MM.1S (cell line): ENCODE measurements at regions not wholly inside any gene's neighbourhood (a gene's known extent, or its start where the extent isn't known, plus 50 kb on each side); places are given as distances from the start of the nearest gene placed in this dataset.

Experiments used
- DNase-seq: peaks from one replicate; pipeline ENCODE4 v3.0.0-alpha.2; 2015
- H2AFZ ChIP-seq: fragments of 300-600 bp; sonication (generic); 2 replicates; pipeline ENCODE4 v1.6.0; 2016; ENCODE audit warnings: antibody characterized with exemption, low read length
- H3F3A ChIP-seq: fragments of 300-600 bp; sonication (generic); 2 replicates; pipeline ENCODE4 v1.6.1; 2016; ENCODE audit warnings: mild to moderate bottlenecking, antibody characterized with exemption, low read length, moderate library complexity, mixed read lengths; ENCODE audit not compliant: insufficient read depth
- H3K27ac ChIP-seq: fragments of 300-600 bp; sonication (generic); 2 replicates; pipeline ENCODE4 v1.5.1; 2016; ENCODE audit warnings: mild to moderate bottlenecking, low read length
- H3K27me3 ChIP-seq: fragments of 300-600 bp; sonication (generic); replicated peaks from 2 replicates; pipeline ENCODE4 v1.6.0; 2016; ENCODE audit warnings: low read length; ENCODE audit not compliant: insufficient read depth
- H3K36me3 ChIP-seq: fragments of 300-600 bp; sonication (generic); replicated peaks from 2 replicates; pipeline ENCODE4 v1.6.1; 2016; ENCODE audit warnings: mild to moderate bottlenecking, low read length, mixed read lengths; ENCODE audit not compliant: insufficient read depth
- H3K4me1 ChIP-seq: fragments of 300-600 bp; sonication (generic); 2 replicates; pipeline ENCODE4 v1.6.1; 2016; ENCODE audit warnings: low read length, mixed read lengths
- H3K4me2 ChIP-seq: fragments of 300-600 bp; sonication (generic); 2 replicates; pipeline ENCODE4 v1.6.0; 2016; ENCODE audit warnings: low read depth, low read length
- H3K4me3 ChIP-seq: fragments of 300-600 bp; sonication (generic); 2 replicates; pipeline ENCODE4 v1.5.1; 2016; ENCODE audit warnings: low read length, mixed read lengths
- H3K79me2 ChIP-seq: fragments of 300-600 bp; sonication (generic); 2 replicates; pipeline ENCODE4 v1.6.1; 2016; ENCODE audit warnings: mixed run types, low read length, mixed read lengths
- H3K9ac ChIP-seq: fragments of 300-600 bp; sonication (generic); 2 replicates; pipeline ENCODE4 v1.6.1; 2016; ENCODE audit warnings: low read length, mixed read lengths
- H3K9me2 ChIP-seq: fragments of 300-600 bp; sonication (generic); replicated peaks from 2 replicates; pipeline ENCODE4 v1.6.1; 2016; ENCODE audit warnings: mild to moderate bottlenecking, low read length, mixed read lengths; ENCODE audit not compliant: insufficient read depth
- H3K9me3 ChIP-seq: fragments of 300-600 bp; sonication (generic); replicated peaks from 2 replicates; pipeline ENCODE4 v1.6.1; 2016; ENCODE audit warnings: mild to moderate bottlenecking, low read length, mixed read lengths; ENCODE audit not compliant: insufficient read depth
- H4K20me1 ChIP-seq: fragments of 300-600 bp; sonication (generic); 2 replicates; pipeline ENCODE4 v1.6.1; 2016; ENCODE audit warnings: mild to moderate bottlenecking, low read length, moderate library complexity, mixed read lengths; ENCODE audit not compliant: insufficient read depth
- EZH2 ChIP-seq: fragments of 300-600 bp; sonication (generic); optimal IDR thresholded peaks from 2 replicates; pipeline ENCODE3; 2017; ENCODE audit warnings: low read depth, mild to moderate bottlenecking, antibody characterized with exemption, low read length, mixed read lengths
- EZH2phosphoT487 ChIP-seq: fragments of 300-600 bp; sonication (generic); IDR thresholded peaks from 2 replicates; pipeline ENCODE4 v1.6.1; 2018; ENCODE audit warnings: antibody characterized with exemption, low read length
- TF ChIP-seq, protein P1 (sequence below): fragments of 300-600 bp; sonication (generic); IDR thresholded peaks from 2 replicates; pipeline ENCODE4 v1.5.1; 2016; ENCODE audit warnings: antibody characterized with exemption, low read length, mixed read lengths

DNA sequence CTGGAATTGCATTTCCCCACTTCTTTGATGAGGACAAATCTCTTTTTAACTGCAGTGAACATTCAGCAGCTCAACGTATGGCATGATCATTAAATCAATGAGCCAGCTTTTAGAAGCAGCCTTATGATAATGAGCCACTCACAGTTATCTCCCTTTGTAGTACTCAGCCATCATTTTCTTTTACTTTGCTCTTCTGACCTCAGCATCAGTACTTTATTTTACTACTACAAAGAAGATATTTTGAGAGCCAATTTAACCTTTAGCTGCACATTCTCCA lies 250.0 kb upstream of the CLEC14A start:
- no peak overlapping the region for H2AFZ ChIP-seq
- TF ChIP-seq EZH2 (no peak), EZH2phosphoT487 (no peak)
- TF ChIP-seq, protein P1, sequence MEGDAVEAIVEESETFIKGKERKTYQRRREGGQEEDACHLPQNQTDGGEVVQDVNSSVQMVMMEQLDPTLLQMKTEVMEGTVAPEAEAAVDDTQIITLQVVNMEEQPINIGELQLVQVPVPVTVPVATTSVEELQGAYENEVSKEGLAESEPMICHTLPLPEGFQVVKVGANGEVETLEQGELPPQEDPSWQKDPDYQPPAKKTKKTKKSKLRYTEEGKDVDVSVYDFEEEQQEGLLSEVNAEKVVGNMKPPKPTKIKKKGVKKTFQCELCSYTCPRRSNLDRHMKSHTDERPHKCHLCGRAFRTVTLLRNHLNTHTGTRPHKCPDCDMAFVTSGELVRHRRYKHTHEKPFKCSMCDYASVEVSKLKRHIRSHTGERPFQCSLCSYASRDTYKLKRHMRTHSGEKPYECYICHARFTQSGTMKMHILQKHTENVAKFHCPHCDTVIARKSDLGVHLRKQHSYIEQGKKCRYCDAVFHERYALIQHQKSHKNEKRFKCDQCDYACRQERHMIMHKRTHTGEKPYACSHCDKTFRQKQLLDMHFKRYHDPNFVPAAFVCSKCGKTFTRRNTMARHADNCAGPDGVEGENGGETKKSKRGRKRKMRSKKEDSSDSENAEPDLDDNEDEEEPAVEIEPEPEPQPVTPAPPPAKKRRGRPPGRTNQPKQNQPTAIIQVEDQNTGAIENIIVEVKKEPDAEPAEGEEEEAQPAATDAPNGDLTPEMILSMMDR = no peak
- H4K20me1 ChIP-seq = no peaks in the 10 kb centered on the region
- H3K9me3 ChIP-seq = no peaks in the 10 kb centered on the region
- no peaks in the 10 kb centered on the region for H3K4me1 ChIP-seq
- no peaks in the 10 kb centered on the region for H3K36me3 ChIP-seq
- H3K27me3 ChIP-seq = no peaks in the 10 kb centered on the region
- no peak for DNase-seq
- no peaks in the 10 kb centered on the region for H3F3A ChIP-seq
- H3K4me3 ChIP-seq = no peak overlapping the region
- no peak overlapping the region for H3K4me2 ChIP-seq
- no peaks in the 10 kb centered on the region for H3K9me2 ChIP-seq
- H3K27ac ChIP-seq = no peak overlapping the region
- H3K9ac ChIP-seq = no peak overlapping the region
- no peaks in the 10 kb centered on the region for H3K79me2 ChIP-seq

GRCh38 chr14:38505221-38505972 lies 249.5 kb upstream of the CLEC14A start:
- Histone ChIP-seq H3K27ac (no peak overlapping the region), H4K20me1 (no peaks in the 10 kb centered on the region), H3K27me3 (no peaks in the 10 kb centered on the region), H3K9me3 (no peaks in the 10 kb centered on the region), H3K4me2 (no peak overlapping the region), H3K36me3 (no peaks in the 10 kb centered on the region), H3K4me1 (no peaks in the 10 kb centered on the region), H3F3A (no peaks in the 10 kb centered on the region), H2AFZ (no peak overlapping the region), H3K4me3 (no peak overlapping the region), H3K79me2 (no peaks in the 10 kb centered on the region), H3K9ac (no peak overlapping the region), H3K9me2 (no peaks in the 10 kb centered on the region)
- no peak for TF ChIP-seq EZH2phosphoT487
- TF ChIP-seq, protein P1 = no peak
- no peak for TF ChIP-seq EZH2
- no peak for DNase-seq

DNA sequence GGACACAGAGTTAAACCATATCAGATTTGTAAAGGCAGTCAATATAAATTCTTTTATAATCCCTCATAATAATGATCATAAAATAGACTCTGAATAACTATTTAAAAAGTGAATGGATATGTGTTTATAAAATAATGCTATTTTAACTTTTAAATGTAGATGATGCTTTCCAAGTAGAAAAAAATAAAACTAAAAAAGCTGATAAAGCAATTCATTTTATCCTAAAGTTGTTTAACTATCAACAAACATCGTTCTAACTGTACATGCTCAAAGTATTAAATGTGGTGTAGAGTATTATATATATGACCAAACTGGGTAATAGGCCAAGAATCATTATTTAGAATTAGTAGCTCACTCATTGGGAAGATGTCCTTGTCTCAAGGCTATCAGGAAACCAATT lies 248.3 kb upstream of the CLEC14A start:
- no peaks in the 10 kb centered on the region for H3K9me3 ChIP-seq
- no peak overlapping the region for H2AFZ ChIP-seq
- no peaks in the 10 kb centered on the region for H3K36me3 ChIP-seq
- no peak overlapping the region for H3K4me2 ChIP-seq
- H3K79me2 ChIP-seq = no peaks in the 10 kb centered on the region
- no peak overlapping the region for H3K27ac ChIP-seq
- H4K20me1 ChIP-seq = no peaks in the 10 kb centered on the region
- H3K9ac ChIP-seq = no peak overlapping the region
- no peaks in the 10 kb centered on the region for H3K27me3 ChIP-seq
- no peak overlapping the region for H3K4me3 ChIP-seq
- H3K9me2 ChIP-seq = no peaks in the 10 kb centered on the region
- no peaks in the 10 kb centered on the region for H3K4me1 ChIP-seq
- no peak for DNase-seq
- TF ChIP-seq, protein P1 = no peak
- no peak for TF ChIP-seq EZH2
- no peak for TF ChIP-seq EZH2phosphoT487
- no peaks in the 10 kb centered on the region for H3F3A ChIP-seq
